Osteoblast (primary cell): ENCODE measurements at regions not wholly inside any gene's neighbourhood (a gene's known extent, or its start where the extent isn't known, plus 50 kb on each side); places are given as distances from the start of the nearest gene placed in this dataset.

Experiments used
- DNase-seq: peaks from one replicate; pipeline ENCODE4 v3.0.0; 2011; ENCODE audit warnings: low spot score, mixed read lengths; ENCODE audit not compliant: insufficient read length; ENCODE audit errors: missing footprints
- H2AFZ ChIP-seq: 2 replicates; pipeline ENCODE4 v1.6.0; 2011; ENCODE audit warnings: mild to moderate bottlenecking, low read length
- H3K27ac ChIP-seq: 2 replicates; pipeline ENCODE4 v1.5.1; 2011; ENCODE audit warnings: mild to moderate bottlenecking, low read depth, low read length, moderate library complexity
- H3K27me3 ChIP-seq: 2 replicates; pipeline ENCODE4 v1.6.0; 2012; ENCODE audit warnings: mild to moderate bottlenecking, control low read depth, inconsistent platforms, low read length, moderate library complexity; ENCODE audit not compliant: insufficient read depth
- H3K36me3 ChIP-seq: 2 replicates; pipeline ENCODE4 v1.5.1; 2011; ENCODE audit warnings: mild to moderate bottlenecking, low read length, control low read depth, moderate library complexity; ENCODE audit not compliant: insufficient read depth
- H3K4me1 ChIP-seq: 2 replicates; pipeline ENCODE4 v1.5.1; 2011; ENCODE audit warnings: mild to moderate bottlenecking, low read length, control low read depth, moderate library complexity; ENCODE audit not compliant: insufficient read depth
- H3K4me2 ChIP-seq: 2 replicates; pipeline ENCODE4 v1.6.0; 2011; ENCODE audit warnings: mild to moderate bottlenecking, low read length; ENCODE audit not compliant: insufficient read depth
- H3K4me3 ChIP-seq: fragments of 200-600 bp; sonication (generic); 3 replicates; pipeline ENCODE4 v1.5.1; 2012; ENCODE audit warnings: mild to moderate bottlenecking, low read length, inconsistent platforms; ENCODE audit not compliant: insufficient read depth
- H3K79me2 ChIP-seq: 2 replicates; pipeline ENCODE4 v1.6.0; 2012; ENCODE audit warnings: mild to moderate bottlenecking, low read length, control low read depth, inconsistent platforms; ENCODE audit not compliant: insufficient read depth
- H3K9me3 ChIP-seq: 2 replicates; pipeline ENCODE4 v1.5.1; 2011; ENCODE audit warnings: low read depth, low read length, control low read depth
- H4K20me1 ChIP-seq: 2 replicates; pipeline ENCODE4 v1.6.0; 2012; ENCODE audit warnings: mild to moderate bottlenecking, low read length, control low read depth; ENCODE audit not compliant: insufficient read depth
- CTCF ChIP-seq: IDR thresholded peaks from 2 replicates; pipeline ENCODE4 v1.5.1; 2011; ENCODE audit warnings: mild to moderate bottlenecking, low read depth, low read length, moderate library complexity; ENCODE audit errors: extremely low read depth

DNA sequence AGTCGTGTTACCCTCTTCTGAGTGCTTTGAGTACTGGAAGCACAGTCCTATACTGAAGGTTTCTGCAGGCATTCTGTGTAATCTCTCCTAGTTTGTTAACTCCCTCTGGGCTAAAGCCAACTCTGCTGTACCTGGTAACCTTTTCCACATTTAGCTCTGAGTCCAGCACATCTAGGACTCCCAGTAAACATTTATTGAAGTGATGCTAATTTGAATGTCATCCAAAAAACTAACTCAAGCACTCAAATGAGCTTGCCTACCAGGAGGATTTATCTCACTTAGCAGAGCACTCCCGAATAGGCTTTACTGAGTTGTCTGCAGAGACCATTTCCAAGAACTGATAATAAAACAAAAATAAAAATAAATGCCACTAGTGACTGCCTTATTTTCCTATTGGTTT, 79.5 kb upstream of the NFIB start:
- H3K4me2 ChIP-seq: no peak overlapping the region
- DNase-seq: no peak
- no peak overlapping the region for H2AFZ ChIP-seq
- H3K9me3 ChIP-seq: no peaks in the 10 kb centered on the region
- no peaks in the 10 kb centered on the region for H4K20me1 ChIP-seq
- H3K27me3 ChIP-seq: peaks cover 23% of the 10 kb centered on the region
- no peaks in the 10 kb centered on the region for H3K4me1 ChIP-seq
- no peak overlapping the region for H3K4me3 ChIP-seq
- no peaks in the 10 kb centered on the region for H3K36me3 ChIP-seq
- no peaks in the 10 kb centered on the region for H3K79me2 ChIP-seq
- no peak for TF ChIP-seq CTCF
- H3K27ac ChIP-seq: no peak overlapping the region

GRCh38 chr9:14391620-14392019, 77.7 kb upstream of the NFIB start:
- Histone ChIP-seq H3K79me2 (no peaks in the 10 kb centered on the region), H3K4me2 (no peak overlapping the region), H2AFZ (no peak overlapping the region), H4K20me1 (no peaks in the 10 kb centered on the region), H3K4me1 (no peaks in the 10 kb centered on the region), H3K4me3 (no peak overlapping the region), H3K27me3 (peaks cover 21% of the 10 kb centered on the region), H3K27ac (no peak overlapping the region), H3K36me3 (no peaks in the 10 kb centered on the region), H3K9me3 (no peaks in the 10 kb centered on the region)
- DNase-seq: no peak
- no peak for TF ChIP-seq CTCF

DNA sequence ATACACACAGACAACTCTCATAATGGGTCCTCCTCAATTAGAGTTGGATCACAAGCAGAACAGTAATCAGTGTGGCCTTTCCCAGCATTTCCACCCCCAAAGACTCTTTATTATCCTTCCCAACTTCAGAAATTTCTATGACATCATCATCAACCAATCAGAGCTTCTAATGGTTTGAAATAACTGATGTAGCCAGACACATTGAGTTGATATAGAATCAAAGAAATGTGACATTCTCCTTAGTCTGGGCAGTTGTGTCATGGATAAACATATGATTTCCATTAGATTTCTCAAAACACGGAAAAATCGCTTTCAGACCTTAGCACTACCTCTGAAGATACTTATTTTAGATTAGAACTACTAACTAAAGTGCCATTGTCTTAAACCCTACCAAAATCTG, 75.7 kb upstream of the NFIB start:
- Histone ChIP-seq H2AFZ (no peak overlapping the region), H3K36me3 (no peaks in the 10 kb centered on the region), H4K20me1 (no peaks in the 10 kb centered on the region), H3K4me3 (no peak overlapping the region), H3K9me3 (no peaks in the 10 kb centered on the region), H3K79me2 (no peaks in the 10 kb centered on the region), H3K27me3 (peaks cover 36% of the 10 kb centered on the region), H3K27ac (no peak overlapping the region), H3K4me1 (no peaks in the 10 kb centered on the region), H3K4me2 (no peak overlapping the region)
- no peak for TF ChIP-seq CTCF
- DNase-seq: no peak

DNA sequence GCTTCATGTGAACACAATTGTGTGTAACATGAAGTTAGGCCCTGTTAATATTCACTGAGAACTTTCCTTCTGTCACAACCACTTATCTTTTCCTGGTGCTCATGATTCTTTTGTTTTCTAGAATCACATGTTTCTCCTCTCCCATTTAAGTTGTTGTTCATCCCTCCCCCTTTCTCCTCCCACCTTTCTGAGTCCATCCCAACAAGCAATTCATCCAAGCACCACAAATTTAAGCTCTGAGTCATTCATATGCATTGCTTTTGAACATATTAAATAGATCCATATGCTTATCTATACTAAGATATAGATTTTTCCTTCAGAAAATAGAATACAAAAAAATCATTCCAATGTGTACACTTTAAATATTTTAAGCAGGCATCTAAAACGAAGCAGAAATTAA, 75.2 kb upstream of the NFIB start:
- H3K9me3 ChIP-seq: no peaks in the 10 kb centered on the region
- H3K27me3 ChIP-seq: peaks cover 40% of the 10 kb centered on the region
- no peaks in the 10 kb centered on the region for H3K4me1 ChIP-seq
- H4K20me1 ChIP-seq: no peaks in the 10 kb centered on the region
- no peak overlapping the region for H2AFZ ChIP-seq
- H3K4me3 ChIP-seq: no peak overlapping the region
- no peak overlapping the region for H3K27ac ChIP-seq
- H3K36me3 ChIP-seq: no peaks in the 10 kb centered on the region
- no peak for DNase-seq
- TF ChIP-seq CTCF: no peak
- H3K79me2 ChIP-seq: no peaks in the 10 kb centered on the region
- no peak overlapping the region for H3K4me2 ChIP-seq
